ENCODE measurements at regions not wholly inside any gene's neighbourhood (a gene's known extent, or its start where the extent isn't known, plus 50 kb on each side); places are given as distances from the start of the nearest gene placed in this dataset.

DNA sequence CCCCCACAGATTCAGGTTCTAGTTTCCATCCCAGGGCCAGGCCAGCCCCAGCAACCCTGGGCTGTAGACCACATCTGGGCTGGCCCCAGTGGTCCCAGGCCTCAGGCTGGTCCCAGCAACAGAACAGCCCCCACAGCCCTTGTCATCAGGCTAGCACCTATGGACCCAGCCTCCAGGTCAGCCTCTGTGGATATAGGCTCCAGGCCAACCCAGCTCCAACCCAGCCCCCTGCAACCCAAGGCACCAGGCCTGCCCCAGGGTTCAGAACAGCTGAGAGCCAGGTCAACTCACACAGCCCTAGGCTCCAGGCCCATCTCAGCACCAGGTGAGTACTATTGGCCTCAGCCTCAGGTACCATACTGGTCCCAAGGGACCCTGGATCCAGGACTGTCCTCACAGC, 155.3 kb downstream of the PWWP3B start:
- TF ChIP-seq, protein P1, sequence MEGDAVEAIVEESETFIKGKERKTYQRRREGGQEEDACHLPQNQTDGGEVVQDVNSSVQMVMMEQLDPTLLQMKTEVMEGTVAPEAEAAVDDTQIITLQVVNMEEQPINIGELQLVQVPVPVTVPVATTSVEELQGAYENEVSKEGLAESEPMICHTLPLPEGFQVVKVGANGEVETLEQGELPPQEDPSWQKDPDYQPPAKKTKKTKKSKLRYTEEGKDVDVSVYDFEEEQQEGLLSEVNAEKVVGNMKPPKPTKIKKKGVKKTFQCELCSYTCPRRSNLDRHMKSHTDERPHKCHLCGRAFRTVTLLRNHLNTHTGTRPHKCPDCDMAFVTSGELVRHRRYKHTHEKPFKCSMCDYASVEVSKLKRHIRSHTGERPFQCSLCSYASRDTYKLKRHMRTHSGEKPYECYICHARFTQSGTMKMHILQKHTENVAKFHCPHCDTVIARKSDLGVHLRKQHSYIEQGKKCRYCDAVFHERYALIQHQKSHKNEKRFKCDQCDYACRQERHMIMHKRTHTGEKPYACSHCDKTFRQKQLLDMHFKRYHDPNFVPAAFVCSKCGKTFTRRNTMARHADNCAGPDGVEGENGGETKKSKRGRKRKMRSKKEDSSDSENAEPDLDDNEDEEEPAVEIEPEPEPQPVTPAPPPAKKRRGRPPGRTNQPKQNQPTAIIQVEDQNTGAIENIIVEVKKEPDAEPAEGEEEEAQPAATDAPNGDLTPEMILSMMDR (IDR thresholded peaks at IDR 0.05), result no peak
- TF ChIP-seq ZFX (IDR thresholded peaks at IDR 0.05; ENCODE audit: borderline replicate concordance), result no peak

Data from 22Rv1 (cell line).